Right renal pelvis (tissue), 4 donors: ENCODE measurements at regions not wholly inside any gene's neighbourhood (a gene's known extent, or its start where the extent isn't known, plus 50 kb on each side); places are given as distances from the start of the nearest gene placed in this dataset.

ENCODE experiments used
- DNase-seq, 4 donors: peaks; one replicate each; pipeline ENCODE4 v3.0.0-alpha.2; 2013; ENCODE audit warnings: low read depth in 4 of 4, low spot score in 3 of 4, missing footprints in 1 of 4

- no peak for DNase-seq
Observed at GRCh38 chr4:145427991-145428390, 53.7 kb upstream of the SMAD1 start.

DNA sequence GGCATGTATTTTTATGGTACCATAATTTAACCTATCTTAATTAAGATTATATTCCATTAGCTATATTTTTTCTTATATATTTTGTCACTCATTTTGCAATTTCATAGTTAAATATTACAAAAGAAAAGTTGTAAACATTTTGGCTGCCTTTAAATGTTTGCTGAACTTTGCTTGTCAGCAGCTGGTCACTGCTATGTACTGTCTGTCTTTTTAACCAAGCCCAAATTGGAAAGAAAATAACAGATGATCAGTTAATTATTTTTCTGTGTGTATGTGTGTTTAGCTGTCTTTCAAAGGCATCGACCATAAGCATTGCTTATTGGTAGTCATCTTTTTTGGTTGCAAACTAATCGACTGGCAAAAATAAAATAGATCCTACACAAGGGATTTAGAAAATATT is 54.4 kb upstream of the SMAD1 start:
- DNase-seq: no peak

GRCh38 chr4:145423017-145423708 is 58.5 kb upstream of the SMAD1 start:
- DNase-seq: no peak

GRCh38 chr4:145420595-145421214 is 60.9 kb upstream of the SMAD1 start:
- DNase-seq: no peak

DNA sequence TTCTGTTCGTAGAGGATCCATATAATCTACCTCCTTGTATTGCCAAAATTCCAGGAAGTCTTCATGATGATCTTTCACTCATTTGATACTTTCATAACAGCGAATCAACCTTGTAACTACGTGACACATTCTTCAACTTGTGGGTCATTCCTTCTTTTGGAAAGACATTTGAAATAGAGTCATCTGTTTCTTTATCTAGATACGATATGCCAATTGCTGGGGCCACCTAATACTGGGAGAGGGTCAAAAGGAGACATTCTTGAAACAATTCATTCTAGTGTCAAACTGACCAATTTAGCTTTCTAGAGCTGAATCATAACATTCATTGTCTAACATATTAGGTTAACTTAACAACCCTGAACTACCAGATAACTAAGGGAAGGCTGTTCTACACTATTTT is 62.9 kb upstream of the SMAD1 start:
- DNase-seq: no peak

- no peak for DNase-seq
Observed at GRCh38 chr4:145417348-145418130, 64.1 kb upstream of the SMAD1 start.

- DNase-seq: no peak
Observed at GRCh38 chr4:145414841-145415240, 66.8 kb upstream of the SMAD1 start.

DNA sequence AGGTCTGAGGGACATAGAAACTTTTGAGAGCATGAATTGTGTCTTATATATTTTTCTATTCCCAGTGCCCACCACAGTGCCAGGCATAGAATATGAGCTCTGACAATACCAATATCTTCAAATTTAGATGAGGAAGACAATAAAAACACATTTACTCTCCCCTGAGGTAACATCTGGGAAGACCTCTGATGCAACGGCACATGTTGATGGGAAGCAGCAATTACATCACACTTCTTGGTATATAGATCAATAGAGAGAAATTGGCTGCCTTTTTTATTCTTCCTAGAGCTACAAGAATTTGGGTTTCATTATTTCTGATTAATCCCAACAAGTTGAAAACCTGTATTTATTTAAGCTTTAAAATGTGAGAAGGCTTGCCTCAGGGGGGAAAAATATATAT is 67.4 kb upstream of the SMAD1 start:
- no peak for DNase-seq

DNA sequence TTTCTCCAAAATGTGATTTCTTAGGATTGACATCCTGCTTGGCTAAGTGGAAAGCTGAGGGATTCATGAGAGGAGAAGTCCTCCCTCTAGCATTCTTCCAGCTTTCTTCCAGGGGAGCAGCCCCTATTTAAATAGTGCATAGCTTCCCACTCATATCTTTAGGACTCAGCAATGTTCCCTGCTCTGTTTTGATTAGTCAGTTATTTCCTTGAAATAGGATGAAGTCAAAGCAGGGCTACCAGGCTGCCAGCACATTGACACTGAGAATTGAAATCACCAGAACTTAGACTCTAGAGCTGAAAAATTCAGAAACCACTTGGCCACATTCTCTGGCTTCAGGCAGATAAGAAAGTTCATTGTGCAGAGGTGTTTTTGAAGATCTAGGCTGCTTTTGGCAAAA is 74.7 kb upstream of the SMAD1 start:
- no peak for DNase-seq

DNA sequence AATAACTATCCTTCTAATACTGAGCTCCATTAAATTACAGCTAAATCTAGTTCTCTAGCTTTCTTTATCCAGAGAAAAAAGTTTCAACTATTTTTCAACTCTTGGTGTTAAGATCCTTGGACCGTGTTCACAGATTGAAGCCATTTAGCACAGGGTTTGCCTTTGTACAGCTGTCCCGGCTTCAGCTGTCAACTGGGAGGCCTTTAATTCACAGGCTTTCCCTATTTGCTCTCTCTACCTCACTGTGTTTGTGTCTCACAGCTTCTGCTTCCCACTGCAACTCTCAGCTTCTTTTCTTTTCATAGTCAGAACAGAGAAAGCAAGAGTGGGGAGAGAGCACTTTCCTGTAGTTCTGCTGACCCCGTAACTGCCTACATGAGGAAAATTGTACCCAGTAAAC is 76.9 kb upstream of the SMAD1 start:
- no peak for DNase-seq

DNA sequence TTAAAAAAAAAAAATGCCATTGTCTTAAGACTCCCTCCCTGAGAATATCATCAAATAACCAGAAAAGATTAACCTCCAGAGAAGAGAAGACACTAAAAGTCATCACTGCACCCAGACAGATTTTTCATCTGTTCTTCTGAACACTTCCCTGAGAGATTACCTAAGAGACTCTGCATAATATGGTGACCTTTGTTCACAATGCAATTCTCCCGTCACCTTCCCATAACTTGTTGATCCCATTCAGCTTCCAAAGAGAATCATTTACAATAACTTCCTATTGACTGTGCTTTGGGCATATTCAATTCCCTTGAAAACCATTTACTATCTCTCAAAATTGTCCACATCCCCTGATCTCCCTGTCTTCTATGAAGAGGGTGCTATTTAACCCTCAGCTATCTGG is 85.1 kb upstream of the SMAD1 start:
- DNase-seq: no peak

GRCh38 chr4:145390571-145390970 is 91.1 kb upstream of the SMAD1 start:
- no peak for DNase-seq

GRCh38 chr4:145389550-145389949 is 92.1 kb upstream of the SMAD1 start:
- no peak for DNase-seq

DNA sequence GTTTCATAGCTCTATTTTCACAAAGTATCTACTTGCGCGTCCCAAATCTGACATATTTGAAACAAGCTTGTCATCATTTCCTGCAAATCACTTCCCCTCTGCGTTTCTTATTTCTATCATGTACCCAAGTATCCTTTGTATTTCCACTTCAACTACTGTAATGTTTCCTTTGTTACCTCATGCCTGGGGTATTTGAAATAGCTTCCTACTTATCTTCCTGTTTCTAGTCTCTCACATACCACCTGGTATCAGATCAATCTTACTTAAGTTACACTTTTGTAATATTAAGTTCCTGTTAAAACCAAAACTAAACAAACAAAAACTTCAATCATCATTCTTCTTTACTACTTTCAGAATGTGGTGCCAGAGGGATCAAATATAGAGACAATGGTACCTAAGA is 93.6 kb upstream of the SMAD1 start:
- DNase-seq: no peak

- no peak for DNase-seq
Observed at GRCh38 chr4:145387079-145387478, 94.6 kb upstream of the SMAD1 start.

- DNase-seq: no peak
Observed at GRCh38 chr4:145381163-145381562, 100.5 kb upstream of the SMAD1 start.

DNA sequence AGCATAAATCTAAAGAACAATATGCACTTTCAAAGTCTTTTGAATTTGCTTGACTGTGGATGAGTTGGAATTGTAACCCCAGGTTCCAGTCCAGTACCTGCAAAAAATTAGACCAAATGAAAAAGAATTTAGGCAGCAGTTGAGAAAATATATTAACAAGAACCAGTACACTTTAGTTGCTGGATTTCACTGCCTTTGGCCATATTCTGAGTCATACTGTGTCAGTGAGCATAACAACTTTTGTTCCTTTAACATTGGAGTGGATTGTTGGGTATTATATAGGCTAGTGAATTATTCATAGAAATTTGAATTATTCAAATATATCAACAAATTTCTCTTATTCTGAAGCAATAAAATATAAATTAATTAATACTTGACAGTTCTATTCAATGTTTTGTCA is 101.5 kb upstream of the SMAD1 start:
- DNase-seq: no peak

DNA sequence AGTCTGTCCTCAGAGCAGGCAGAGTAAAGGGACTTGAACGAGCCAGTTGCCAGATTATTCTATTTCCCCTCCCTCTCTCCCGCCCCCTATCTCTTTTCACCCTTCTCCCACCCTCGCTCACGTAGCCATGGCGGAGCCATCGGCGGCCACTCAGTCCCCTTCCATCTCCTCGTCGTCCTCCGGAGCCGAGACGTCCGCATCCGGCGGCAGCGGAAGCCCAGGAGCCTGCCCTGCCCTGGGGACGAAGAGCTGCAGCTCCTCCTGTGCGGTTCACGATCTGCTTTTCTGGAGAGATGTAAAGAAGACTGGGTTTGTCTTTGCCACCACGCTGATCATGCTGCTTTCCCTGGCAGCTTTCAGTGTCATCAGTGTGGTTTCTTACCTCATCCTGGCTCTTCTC is 106.2 kb upstream of the SMAD1 start:
- no peak for DNase-seq

- DNase-seq: no peak
Observed at GRCh38 chr4:145352438-145353145, 129.1 kb upstream of the SMAD1 start.

DNA sequence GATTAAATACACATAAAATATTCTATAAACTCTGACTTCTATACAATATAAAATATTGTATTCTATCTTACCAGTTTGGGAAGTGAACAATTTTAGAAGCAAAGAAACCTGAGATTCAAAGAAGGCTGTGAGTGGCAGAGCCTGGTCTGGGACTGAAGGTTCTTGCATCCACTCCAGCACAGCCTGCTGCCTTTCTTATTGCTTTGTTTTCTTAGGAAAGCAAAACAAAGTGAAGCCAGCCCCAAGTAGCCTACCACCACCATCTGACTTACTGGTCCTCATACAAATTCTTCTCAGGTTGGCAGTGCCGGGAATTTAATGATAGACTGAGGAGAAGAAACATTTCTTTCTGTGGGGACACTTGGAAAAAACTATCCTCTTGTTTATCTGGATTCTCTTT is 129.7 kb upstream of the SMAD1 start:
- DNase-seq: no peak

GRCh38 chr4:145351162-145351561 is 130.5 kb upstream of the SMAD1 start:
- DNase-seq: no peak
